ENCODE measurements at regions not wholly inside any gene's neighbourhood (a gene's known extent, or its start where the extent isn't known, plus 50 kb on each side); places are given as distances from the start of the nearest gene placed in this dataset.
"Not testable (repeated sequence)": the region's sequence is repeated elsewhere in the genome, so short reads cannot be mapped to it uniquely, and the experiment has no call there.

GRCh38 chr3:106491796-106492195 is 623.0 kb upstream of the CBLB start:
- DNase-seq (ENCODE audit: low spot score): no peak
- in situ Hi-C loops (cut with HindIII; ENCODE audit: low sequenced_read_pairs): no loop called here

- in situ Hi-C loops (cut with HindIII; ENCODE audit: low sequenced_read_pairs): no loop called here
- DNase-seq (ENCODE audit: low spot score): no peak
These were observed 639.6 kb upstream of the CBLB start for GRCh38 chr3:106508331-106508893.

- DNase-seq (ENCODE audit: low spot score): no peak
- in situ Hi-C loops (cut with HindIII; ENCODE audit: low sequenced_read_pairs): no loop called here
These were observed 641.4 kb upstream of the CBLB start for GRCh38 chr3:106510206-106510605.

GRCh38 chr3:106512846-106513245 is 644.0 kb upstream of the CBLB start:
- no peak for DNase-seq (ENCODE audit: low spot score)
- in situ Hi-C loops (cut with HindIII; ENCODE audit: low sequenced_read_pairs): no loop called here

- no peak for DNase-seq (ENCODE audit: low spot score)
- in situ Hi-C loops (cut with HindIII; ENCODE audit: low sequenced_read_pairs): no loop called here
These were observed 645.6 kb upstream of the CBLB start for GRCh38 chr3:106514431-106514830.

GRCh38 chr3:106518516-106518915 is 649.7 kb upstream of the CBLB start:
- in situ Hi-C loops (cut with HindIII; ENCODE audit: low sequenced_read_pairs): no loop called here
- DNase-seq (ENCODE audit: low spot score): no peak

GRCh38 chr3:106522397-106522796 is 653.6 kb upstream of the CBLB start:
- no peak for DNase-seq (ENCODE audit: low spot score)
- in situ Hi-C loops (cut with HindIII; ENCODE audit: low sequenced_read_pairs): no loop called here

- no peak for DNase-seq (ENCODE audit: low spot score)
- in situ Hi-C loops (cut with HindIII; ENCODE audit: low sequenced_read_pairs): no loop called here
These were observed 660.1 kb upstream of the CBLB start for GRCh38 chr3:106528932-106529331.

GRCh38 chr3:106529738-106530137 is 660.9 kb upstream of the CBLB start:
- in situ Hi-C loops (cut with HindIII; ENCODE audit: low sequenced_read_pairs): no loop called here
- no peak for DNase-seq (ENCODE audit: low spot score)

- no peak for DNase-seq (ENCODE audit: low spot score)
- in situ Hi-C loops (cut with HindIII; ENCODE audit: low sequenced_read_pairs): no loop called here
These were observed 661.6 kb upstream of the CBLB start for GRCh38 chr3:106530367-106530766.

- in situ Hi-C loops (cut with HindIII; ENCODE audit: low sequenced_read_pairs); DNase-seq (ENCODE audit: low spot score): not testable (repeated sequence)
These were observed 663.0 kb upstream of the CBLB start for GRCh38 chr3:106531771-106532329.

GRCh38 chr3:106533093-106533787 is 664.4 kb upstream of the CBLB start:
- DNase-seq (ENCODE audit: low spot score): no peak
- in situ Hi-C loops (cut with HindIII; ENCODE audit: low sequenced_read_pairs): no loop called here

GRCh38 chr3:106533788-106534160 is 665.0 kb upstream of the CBLB start:
- in situ Hi-C loops (cut with HindIII; ENCODE audit: low sequenced_read_pairs): no loop called here
- no peak for DNase-seq (ENCODE audit: low spot score)

- in situ Hi-C loops (cut with HindIII; ENCODE audit: low sequenced_read_pairs): no loop called here
- DNase-seq (ENCODE audit: low spot score): no peak
These were observed 665.4 kb upstream of the CBLB start for GRCh38 chr3:106534206-106534605.

GRCh38 chr3:106540743-106541142 is 671.9 kb upstream of the CBLB start:
- in situ Hi-C loops (cut with HindIII; ENCODE audit: low sequenced_read_pairs): no loop called here
- DNase-seq (ENCODE audit: low spot score): no peak

- DNase-seq (ENCODE audit: low spot score): no peak
- in situ Hi-C loops (cut with HindIII; ENCODE audit: low sequenced_read_pairs): no loop called here
These were observed 673.4 kb upstream of the CBLB start for GRCh38 chr3:106542101-106542769.

GRCh38 chr3:106552351-106553043 is 683.7 kb upstream of the CBLB start:
- DNase-seq (ENCODE audit: low spot score): no peak
- in situ Hi-C loops (cut with HindIII; ENCODE audit: low sequenced_read_pairs): no loop called here

GRCh38 chr3:106560451-106560966 is 691.7 kb upstream of the CBLB start:
- no peak for DNase-seq (ENCODE audit: low spot score)
- in situ Hi-C loops (cut with HindIII; ENCODE audit: low sequenced_read_pairs): no loop called here

- in situ Hi-C loops (cut with HindIII; ENCODE audit: low sequenced_read_pairs): no loop called here
- DNase-seq (ENCODE audit: low spot score): no peak
These were observed 697.5 kb upstream of the CBLB start for GRCh38 chr3:106566277-106566676.

- DNase-seq (ENCODE audit: low spot score): no peak
- in situ Hi-C loops (cut with HindIII; ENCODE audit: low sequenced_read_pairs): no loop called here
These were observed 701.6 kb upstream of the CBLB start for GRCh38 chr3:106570426-106570825.
